H9 (cell line): ENCODE measurements at regions not wholly inside any gene's neighbourhood (a gene's known extent, or its start where the extent isn't known, plus 50 kb on each side); places are given as distances from the start of the nearest gene placed in this dataset.

ENCODE experiments used
- DNase-seq: peaks from one replicate; pipeline ENCODE4 v3.0.0-alpha.2; 2017
- H2AFZ ChIP-seq: one replicate; pipeline ENCODE4 v1.6.1; 2013; ENCODE audit warnings: mild to moderate bottlenecking, low read length, control low read depth, moderate library complexity
- H2AK5ac ChIP-seq: 2 replicates; pipeline ENCODE4 v1.6.1; 2013; ENCODE audit warnings: low read length, control low read depth, mixed read lengths; ENCODE audit not compliant: insufficient read length
- H2BK120ac ChIP-seq: one replicate; pipeline ENCODE4 v1.6.1; 2013; ENCODE audit warnings: low read depth, mild to moderate bottlenecking, low read length, control low read depth, inconsistent platforms; ENCODE audit not compliant: poor library complexity, severe bottlenecking
- H2BK12ac ChIP-seq: 2 replicates; pipeline ENCODE4 v1.6.1; 2013; ENCODE audit warnings: low read length, control low read depth, mixed read lengths, low read depth; ENCODE audit not compliant: insufficient read length
- H2BK15ac ChIP-seq: 2 replicates; pipeline ENCODE4 v1.6.1; 2013; ENCODE audit warnings: low read depth, low read length, control low read depth
- H2BK20ac ChIP-seq: one replicate; pipeline ENCODE4 v1.6.1; 2013; ENCODE audit warnings: low read depth, mild to moderate bottlenecking, low read length, control low read depth, inconsistent platforms; ENCODE audit not compliant: poor library complexity, severe bottlenecking
- H2BK5ac ChIP-seq: 2 replicates; pipeline ENCODE4 v1.6.1; 2013; ENCODE audit warnings: low read length, control low read depth, mixed read lengths; ENCODE audit not compliant: insufficient read length
- H3K14ac ChIP-seq: 2 replicates; pipeline ENCODE4 v1.6.1; 2013; ENCODE audit warnings: low read length, control low read depth; ENCODE audit not compliant: insufficient read depth
- H3K18ac ChIP-seq: 2 replicates; pipeline ENCODE4 v1.6.1; 2013; ENCODE audit warnings: low read depth, mild to moderate bottlenecking, mixed read lengths, low read length, control low read depth; ENCODE audit not compliant: insufficient read length
- H3K23ac ChIP-seq: 2 replicates; pipeline ENCODE4 v1.6.1; 2013; ENCODE audit warnings: low read length, control low read depth, mixed read lengths, low read depth; ENCODE audit not compliant: insufficient read length
- H3K23me2 ChIP-seq: 2 replicates; pipeline ENCODE4 v1.6.1; 2013; ENCODE audit warnings: low read depth, mild to moderate bottlenecking, mixed read lengths, low read length, control low read depth; ENCODE audit not compliant: insufficient read length, poor library complexity, severe bottlenecking
- H3K27ac ChIP-seq: 2 replicates; pipeline ENCODE4 v1.5.1; 2013; ENCODE audit warnings: low read length, control low read depth, mixed read lengths, low read depth; ENCODE audit not compliant: insufficient read length
- H3K27me3 ChIP-seq: 2 replicates; pipeline ENCODE4 v1.6.1; 2013; ENCODE audit warnings: low read length, control low read depth, inconsistent platforms; ENCODE audit not compliant: insufficient read depth
- H3K4ac ChIP-seq: 2 replicates; pipeline ENCODE4 v1.6.1; 2013; ENCODE audit warnings: low read depth, mild to moderate bottlenecking, control low read depth, inconsistent platforms, low read length, moderate library complexity
- H3K4me1 ChIP-seq: 2 replicates; pipeline ENCODE4 v1.6.1; 2013; ENCODE audit warnings: low read length, control low read depth, inconsistent platforms; ENCODE audit not compliant: insufficient read depth
- H3K4me2 ChIP-seq: 2 replicates; pipeline ENCODE4 v1.6.1; 2013; ENCODE audit warnings: low read length, control low read depth, mixed read lengths; ENCODE audit not compliant: insufficient read length, insufficient read depth
- H3K56ac ChIP-seq: 2 replicates; pipeline ENCODE4 v1.6.1; 2013; ENCODE audit warnings: low read depth, mild to moderate bottlenecking, mixed read lengths, low read length, control low read depth; ENCODE audit not compliant: insufficient read length
- H3K79me1 ChIP-seq: 2 replicates; pipeline ENCODE4 v1.6.1; 2013; ENCODE audit warnings: low read depth, mild to moderate bottlenecking, moderate library complexity, low read length, control low read depth, inconsistent platforms; ENCODE audit not compliant: insufficient read depth, poor library complexity, severe bottlenecking
- H3K79me2 ChIP-seq: 2 replicates; pipeline ENCODE4 v1.6.1; 2013; ENCODE audit warnings: low read length, control low read depth, inconsistent platforms; ENCODE audit not compliant: insufficient read depth
- H3K9ac ChIP-seq: 2 replicates; pipeline ENCODE4 v1.6.1; 2013; ENCODE audit warnings: low read length, control low read depth, mixed read lengths; ENCODE audit not compliant: insufficient read length; ENCODE audit errors: extremely low read depth
- H3K9me3 ChIP-seq: one replicate; pipeline ENCODE4 v1.6.1; 2013; ENCODE audit warnings: low read depth, low read length, inconsistent platforms; ENCODE audit not compliant: control insufficient read depth
- H3T11ph ChIP-seq: one replicate; pipeline ENCODE4 v1.6.1; 2013; ENCODE audit warnings: mild to moderate bottlenecking, low read length, control low read depth, inconsistent platforms
- H4K20me1 ChIP-seq: one replicate; pipeline ENCODE4 v1.6.1; 2013; ENCODE audit not compliant: control insufficient read depth, insufficient read length, insufficient read depth
- H4K5ac ChIP-seq: 2 replicates; pipeline ENCODE4 v1.6.1; 2013; ENCODE audit warnings: low read depth, mild to moderate bottlenecking, mixed read lengths, low read length, control low read depth; ENCODE audit not compliant: insufficient read length
- H4K8ac ChIP-seq: replicated peaks from 2 replicates; pipeline ENCODE4 v1.6.1; 2013; ENCODE audit warnings: low read length, control low read depth, mixed read lengths, low read depth; ENCODE audit not compliant: insufficient read length
- H4K91ac ChIP-seq: 2 replicates; pipeline ENCODE4 v1.6.1; 2013; ENCODE audit warnings: low read depth, mild to moderate bottlenecking, moderate library complexity, mixed read lengths, low read length, control low read depth; ENCODE audit not compliant: insufficient read length
- H3K27ac Mint-ChIP-seq, 3 experiments: 2 replicates in 2 of 3; 3 replicates in 1 of 3; pipeline ENCODE4 v1.8.0; 2020 to 2021; ENCODE audit warnings: mixed read lengths in 3 of 3, mild to moderate bottlenecking in 1 of 3, moderate library complexity in 1 of 3
- H3K27me3 Mint-ChIP-seq: 2 replicates; pipeline ENCODE4 v1.8.0; 2021; ENCODE audit warnings: low read depth, mild to moderate bottlenecking, moderate library complexity, mixed read lengths
- H3K36me3 Mint-ChIP-seq, 3 experiments: 2 replicates in 2 of 3; 3 replicates in 1 of 3; pipeline ENCODE4 v1.8.0; 2020 to 2021; ENCODE audit warnings: low read depth in 3 of 3, mixed read lengths in 3 of 3; ENCODE audit not compliant: insufficient read depth in 1 of 3
- H3K4me1 Mint-ChIP-seq, 2 experiments: 2 replicates each; pipeline ENCODE4 v1.8.0; 2020; ENCODE audit warnings: mixed read lengths in 2 of 2
- H3K4me3 Mint-ChIP-seq, 2 experiments: 2 replicates in 1 of 2; 3 replicates in 1 of 2; pipeline ENCODE4 v1.8.0; 2020 to 2021; ENCODE audit warnings: mild to moderate bottlenecking in 2 of 2, mixed read lengths in 2 of 2, moderate library complexity in 1 of 2
- H3K9me3 Mint-ChIP-seq, 2 experiments: 2 replicates in 1 of 2; 3 replicates in 1 of 2; pipeline ENCODE4 v1.8.0; 2020; ENCODE audit warnings: mild to moderate bottlenecking in 2 of 2, mixed read lengths in 2 of 2, moderate library complexity in 1 of 2
- WGBS: extraction: QIAGEN DNeasy Blood & Tissue Kit; methylation state at CpG from one replicate; pipeline ENCODE4 v1.1.7; 2013; ENCODE audit warnings: missing lambda C conversion rate, low lambda C conversion rate, mixed read lengths; ENCODE audit not compliant: insufficient read length; ENCODE audit errors: extremely low coverage; 5-methylcytosine and 5-hydroxymethylcytosine counted together
- TF ChIP-seq, protein P1 (sequence below): fragments of 200-600 bp; sonication (generic); conservative IDR thresholded peaks from 3 replicates; pipeline ENCODE4 v1.8.0; 2021; ENCODE audit warnings: antibody characterized with exemption, mild to moderate bottlenecking

GRCh38 chr10:78276139-78276538 lies 242.5 kb downstream of the RPS24 start:
- Histone ChIP-seq H4K5ac (no peak overlapping the region), H3K14ac (no peak overlapping the region), H2BK120ac (no peak overlapping the region), H3K18ac (no peak overlapping the region), H3K9ac (no peak overlapping the region), H4K91ac (no peak overlapping the region), H3K79me1 (no peaks in the 10 kb centered on the region), H3K4me2 (no peak overlapping the region), H2BK5ac (no peak overlapping the region), H3K27ac (no peak overlapping the region), H3K56ac (no peak overlapping the region), H3K4ac (no peak overlapping the region), H3T11ph (no peak overlapping the region), H2BK20ac (no peak overlapping the region), H2AK5ac (no peak overlapping the region), H3K23me2 (no peaks in the 10 kb centered on the region), H2AFZ (no peak overlapping the region), H2BK15ac (no peak overlapping the region), H4K8ac (no peak overlapping the region), H3K4me1 (no peaks in the 10 kb centered on the region), H3K9me3 (no peaks in the 10 kb centered on the region), H3K27me3 (no peaks in the 10 kb centered on the region), H2BK12ac (no peak overlapping the region), H3K23ac (no peak overlapping the region), H3K79me2 (no peaks in the 10 kb centered on the region), H4K20me1 (no peaks in the 10 kb centered on the region)
- DNase-seq = no peak
- Mint-ChIP-seq H3K36me3 (no peaks in the 10 kb centered on the region), H3K9me3 (no peaks in the 10 kb centered on the region), H3K4me3 (no peak overlapping the region), H3K27me3 (peaks cover 3% of the 10 kb centered on the region), H3K27ac (no peak overlapping the region), H3K4me1 (peaks cover 6 to 20% of the 10 kb centered on the region in 2 experiments)
- TF ChIP-seq, protein P1, sequence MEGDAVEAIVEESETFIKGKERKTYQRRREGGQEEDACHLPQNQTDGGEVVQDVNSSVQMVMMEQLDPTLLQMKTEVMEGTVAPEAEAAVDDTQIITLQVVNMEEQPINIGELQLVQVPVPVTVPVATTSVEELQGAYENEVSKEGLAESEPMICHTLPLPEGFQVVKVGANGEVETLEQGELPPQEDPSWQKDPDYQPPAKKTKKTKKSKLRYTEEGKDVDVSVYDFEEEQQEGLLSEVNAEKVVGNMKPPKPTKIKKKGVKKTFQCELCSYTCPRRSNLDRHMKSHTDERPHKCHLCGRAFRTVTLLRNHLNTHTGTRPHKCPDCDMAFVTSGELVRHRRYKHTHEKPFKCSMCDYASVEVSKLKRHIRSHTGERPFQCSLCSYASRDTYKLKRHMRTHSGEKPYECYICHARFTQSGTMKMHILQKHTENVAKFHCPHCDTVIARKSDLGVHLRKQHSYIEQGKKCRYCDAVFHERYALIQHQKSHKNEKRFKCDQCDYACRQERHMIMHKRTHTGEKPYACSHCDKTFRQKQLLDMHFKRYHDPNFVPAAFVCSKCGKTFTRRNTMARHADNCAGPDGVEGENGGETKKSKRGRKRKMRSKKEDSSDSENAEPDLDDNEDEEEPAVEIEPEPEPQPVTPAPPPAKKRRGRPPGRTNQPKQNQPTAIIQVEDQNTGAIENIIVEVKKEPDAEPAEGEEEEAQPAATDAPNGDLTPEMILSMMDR = no peak
- WGBS = no CpG with 5 or more reads among the region's 1 CpG
